Mucosa of gallbladder (tissue), 1 donor: ENCODE measurements at regions not wholly inside any gene's neighbourhood (a gene's known extent, or its start where the extent isn't known, plus 50 kb on each side); places are given as distances from the start of the nearest gene placed in this dataset.

ENCODE experiments used
- DNase-seq: peaks from one replicate; pipeline ENCODE4 v3.0.0-alpha.2; 2020; ENCODE audit warnings: low spot score
- donor health status: DM: no; HTN: no; CAD: no.

DNA sequence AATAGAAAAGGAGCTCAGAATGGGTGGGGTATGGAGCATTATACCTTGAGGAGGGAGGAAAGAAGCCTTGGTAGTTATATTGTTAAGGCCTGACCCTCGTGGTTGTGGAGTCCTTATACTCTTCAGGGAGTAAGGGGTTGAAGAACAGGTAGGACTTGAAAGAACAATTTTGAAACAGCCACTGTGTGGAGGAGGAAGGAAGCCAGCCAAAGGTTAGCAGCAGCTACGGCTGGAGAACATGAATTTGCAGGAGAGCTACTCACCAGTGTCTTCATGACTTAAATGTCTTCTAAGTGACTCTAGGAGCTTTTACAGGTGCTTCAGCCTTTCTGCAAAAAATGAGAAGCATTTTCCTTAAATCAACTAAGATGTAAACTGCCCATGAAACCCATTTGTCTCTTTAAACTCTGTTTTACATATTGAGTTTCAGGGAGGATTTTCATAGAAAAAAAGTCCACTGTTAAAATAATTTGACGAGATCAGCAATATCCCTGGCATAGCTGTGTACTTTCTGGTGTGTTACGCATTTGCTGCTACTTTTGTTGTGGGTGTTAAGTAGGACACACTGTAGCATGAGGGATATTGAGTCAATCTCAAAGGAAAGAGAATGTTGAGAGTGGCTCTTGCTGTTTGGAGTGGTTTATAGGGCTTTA is 110.6 kb upstream of the ELL2 start:
- DNase-seq = no peak

DNA sequence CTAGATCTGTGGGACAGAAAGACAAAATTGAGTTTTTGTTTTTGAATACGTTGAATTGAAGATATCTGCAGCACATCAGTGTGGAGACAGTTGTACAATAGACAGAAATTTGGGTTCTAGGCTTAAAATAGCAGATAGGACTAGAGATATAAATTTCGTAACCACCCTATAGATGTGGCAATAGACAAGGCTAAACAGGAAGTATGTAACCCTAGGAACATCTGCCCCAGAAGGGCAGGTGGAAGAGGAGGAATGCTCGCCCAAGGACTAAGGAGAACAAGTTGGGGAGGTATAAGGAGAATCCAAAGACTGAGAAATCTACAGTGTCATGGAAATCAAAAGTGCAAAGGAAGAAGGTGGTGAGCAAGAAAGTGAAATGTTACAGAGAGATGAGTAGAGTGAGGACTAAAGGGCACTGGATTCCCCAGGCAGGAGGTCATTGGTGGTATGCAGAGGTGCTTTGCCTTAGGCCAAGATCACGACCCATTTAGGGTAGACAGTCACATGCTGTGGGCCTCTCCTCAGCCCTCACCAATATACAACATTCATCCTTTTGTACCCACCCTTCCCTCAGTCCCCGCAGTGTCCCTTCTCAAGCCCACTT is 109.1 kb upstream of the ELL2 start:
- no peak for DNase-seq

DNA sequence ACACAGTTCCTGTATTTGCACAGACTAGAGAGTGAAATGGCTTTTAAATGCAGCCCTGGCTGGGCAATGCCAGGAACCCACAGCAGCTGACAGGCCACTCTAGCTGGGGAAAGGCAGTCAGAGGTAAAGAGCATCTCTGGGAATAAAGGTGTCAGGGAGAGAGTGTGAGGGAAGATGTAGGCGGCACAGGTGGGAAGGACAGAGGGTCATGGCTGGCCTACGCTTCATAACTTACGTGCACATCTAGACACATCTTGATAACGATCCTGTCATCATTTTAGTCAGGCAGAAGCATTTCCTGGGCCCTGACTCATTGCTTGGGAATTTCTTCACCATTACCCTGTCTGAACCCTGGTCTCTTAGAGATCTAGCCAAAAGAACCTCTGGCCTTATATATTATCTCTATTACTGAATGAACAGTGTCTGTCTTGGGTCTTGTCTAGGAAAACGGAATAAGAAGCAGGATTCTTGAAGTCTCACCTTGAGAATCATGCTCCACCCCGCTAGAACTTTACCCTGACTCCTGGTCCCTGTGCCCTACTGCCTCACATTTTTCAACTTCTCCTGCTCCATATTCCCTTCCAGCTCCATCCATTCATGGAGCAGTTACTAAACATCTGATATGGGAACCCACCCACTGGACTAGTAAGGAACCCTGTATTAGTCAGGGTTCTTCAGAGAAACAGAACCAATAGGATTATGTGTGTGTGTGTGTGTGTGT is 106.4 kb upstream of the ELL2 start:
- no peak for DNase-seq

DNA sequence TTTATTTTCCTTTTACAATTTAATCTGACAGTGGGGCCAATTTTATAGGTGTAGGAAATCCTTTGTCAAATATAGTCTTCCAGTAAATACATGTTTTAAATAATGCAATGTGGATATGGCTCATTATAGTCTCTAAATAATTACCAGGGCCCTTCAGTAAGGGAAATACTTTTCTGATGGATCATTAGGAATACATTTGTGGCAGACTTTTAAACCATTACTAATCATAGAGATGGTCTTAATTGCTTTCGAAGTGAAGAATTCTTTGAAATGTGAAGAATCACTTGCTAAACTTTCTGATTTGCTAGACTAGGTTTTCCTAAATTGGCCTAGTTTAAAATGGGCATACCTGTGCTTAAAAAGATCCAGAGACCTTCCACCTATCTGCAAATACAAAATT is 105.6 kb upstream of the ELL2 start:
- DNase-seq = no peak

DNA sequence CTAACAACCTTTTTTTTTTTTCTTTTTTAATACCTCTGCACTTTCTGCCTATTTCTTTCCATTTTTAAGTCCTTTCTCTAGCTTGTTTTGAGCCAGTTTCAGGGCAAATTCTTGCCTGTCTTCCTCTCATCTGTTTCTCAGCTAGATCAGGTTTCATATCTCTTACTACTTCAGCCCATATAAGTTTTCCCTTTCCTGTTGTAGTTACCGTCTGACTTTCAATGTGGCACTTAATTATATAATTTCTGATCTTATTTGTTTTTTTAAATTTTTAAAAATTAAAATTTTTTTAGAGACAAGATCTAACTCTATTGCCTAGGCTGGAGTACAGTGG is 104.7 kb upstream of the ELL2 start:
- DNase-seq = no peak

DNA sequence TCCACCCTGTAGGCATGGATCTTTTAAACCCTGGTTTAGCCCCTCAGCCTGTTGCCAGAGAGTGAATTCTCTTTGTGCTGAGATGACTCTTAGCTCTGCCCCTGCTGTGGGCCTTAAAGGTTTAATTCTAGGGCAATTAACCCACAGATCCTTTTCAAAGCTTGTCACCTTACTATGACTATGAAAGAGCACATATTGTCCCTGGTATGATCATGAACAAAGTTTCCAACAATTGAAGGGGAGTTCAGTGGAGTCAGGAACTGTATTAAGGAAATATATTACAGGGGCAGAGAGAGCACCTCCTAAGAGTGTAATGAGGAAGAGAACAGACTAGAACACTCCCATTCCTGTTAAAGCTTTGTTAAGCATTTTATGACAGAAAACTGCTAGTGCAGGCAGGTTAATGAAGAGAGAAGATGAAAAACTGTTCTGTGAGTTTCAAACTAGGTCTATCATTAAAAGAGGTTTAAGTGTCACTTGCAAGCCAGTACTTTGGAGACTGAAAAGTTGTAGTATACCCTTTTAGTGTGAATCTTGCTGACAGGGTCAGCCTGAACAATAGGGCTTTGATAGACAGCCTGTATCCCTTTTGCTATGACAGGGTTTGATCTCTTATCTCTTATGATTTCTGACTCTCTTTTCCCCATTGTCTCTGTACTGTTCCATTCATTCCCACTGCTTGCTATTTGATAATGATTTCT is 104.2 kb upstream of the ELL2 start:
- DNase-seq = no peak

DNA sequence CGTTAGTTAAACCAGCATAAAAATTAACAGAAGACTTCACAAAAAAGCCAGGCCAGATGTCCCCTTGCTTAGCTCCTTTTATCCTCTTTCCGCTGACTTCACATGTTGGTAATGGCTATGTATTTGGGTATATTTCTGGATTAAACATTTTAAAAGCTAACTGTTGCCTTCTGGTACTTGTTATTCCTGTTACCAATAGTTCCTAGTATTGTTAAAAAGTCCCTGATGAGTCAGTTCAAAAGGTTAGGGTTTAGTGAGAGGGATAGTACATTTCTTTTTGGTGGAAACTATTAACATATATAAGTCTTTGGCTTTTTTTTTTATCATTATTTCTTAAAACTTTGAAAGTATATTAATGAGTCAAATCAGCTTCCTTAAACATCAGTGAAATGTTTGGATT is 103.2 kb upstream of the ELL2 start:
- DNase-seq = no peak

DNA sequence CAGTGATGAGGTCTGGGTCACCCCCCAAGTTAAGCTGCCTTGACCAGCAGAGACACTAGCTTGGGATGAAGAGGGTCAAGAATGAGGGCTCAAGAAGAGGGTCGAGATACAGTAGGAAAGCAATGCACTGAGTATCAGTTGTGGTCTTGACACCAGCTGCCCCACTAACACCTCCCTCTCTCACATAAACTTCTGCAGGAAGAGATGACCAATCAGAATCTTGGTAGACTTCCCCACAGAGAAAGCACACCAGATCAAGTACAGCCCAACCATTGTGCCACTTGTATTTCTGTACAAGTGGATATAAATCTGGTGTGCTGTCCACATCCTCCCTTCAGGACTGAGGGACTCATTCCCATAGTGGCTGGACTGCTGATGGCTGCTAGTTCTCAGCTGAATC is 101.2 kb upstream of the ELL2 start:
- DNase-seq = no peak

DNA sequence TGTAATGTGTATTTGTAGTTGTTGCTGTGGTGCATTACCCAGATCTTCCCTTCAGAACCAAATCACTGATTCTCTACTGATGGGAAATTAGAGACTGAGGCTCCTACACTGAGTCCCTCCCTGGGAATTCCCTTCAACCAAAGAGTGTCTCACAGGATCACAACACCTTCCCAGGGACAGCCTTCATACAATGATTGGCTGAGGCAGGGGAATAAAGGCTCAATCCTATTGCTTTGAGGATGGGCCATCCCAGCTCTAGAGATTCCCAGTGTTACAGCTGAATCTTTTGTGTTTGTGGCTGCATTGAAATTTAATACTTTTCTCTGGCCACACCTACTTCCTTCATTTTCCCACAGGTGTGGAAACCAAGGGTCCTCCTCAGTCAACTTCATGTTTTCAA is 96.4 kb upstream of the ELL2 start:
- no peak for DNase-seq

DNA sequence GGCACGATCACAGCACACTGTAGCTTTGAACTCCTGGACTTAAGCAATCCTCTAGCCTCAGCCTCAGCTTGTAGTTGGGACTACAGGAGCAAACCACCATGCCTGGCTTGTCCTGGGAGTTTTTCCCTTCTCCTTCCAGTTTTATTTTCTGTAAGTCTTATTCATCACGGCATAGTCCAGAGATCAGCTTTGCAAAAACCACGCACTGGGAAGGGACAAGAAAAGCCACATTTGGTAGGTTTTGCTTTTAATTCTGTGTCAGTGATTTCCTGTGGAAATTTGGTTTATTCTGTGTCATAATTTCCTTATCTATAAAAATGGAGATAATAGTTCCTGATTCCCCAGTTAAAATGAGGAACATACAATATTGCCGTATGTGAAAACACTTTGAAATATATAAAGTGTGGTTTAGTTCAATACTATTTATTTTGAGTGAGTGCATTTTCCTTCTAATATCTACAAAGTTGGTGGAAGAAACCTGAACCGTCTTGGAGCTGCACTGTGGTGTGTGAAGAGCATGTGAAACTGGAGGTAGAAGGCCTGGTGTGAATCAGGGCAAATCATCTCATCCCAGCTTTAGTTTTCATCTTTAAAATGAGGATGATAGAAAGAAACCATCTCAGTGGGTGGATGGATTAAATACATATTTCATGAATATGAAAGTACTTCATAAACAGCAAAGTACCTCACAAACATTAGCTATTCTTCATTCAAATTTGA is 92.8 kb upstream of the ELL2 start:
- DNase-seq = no peak

DNA sequence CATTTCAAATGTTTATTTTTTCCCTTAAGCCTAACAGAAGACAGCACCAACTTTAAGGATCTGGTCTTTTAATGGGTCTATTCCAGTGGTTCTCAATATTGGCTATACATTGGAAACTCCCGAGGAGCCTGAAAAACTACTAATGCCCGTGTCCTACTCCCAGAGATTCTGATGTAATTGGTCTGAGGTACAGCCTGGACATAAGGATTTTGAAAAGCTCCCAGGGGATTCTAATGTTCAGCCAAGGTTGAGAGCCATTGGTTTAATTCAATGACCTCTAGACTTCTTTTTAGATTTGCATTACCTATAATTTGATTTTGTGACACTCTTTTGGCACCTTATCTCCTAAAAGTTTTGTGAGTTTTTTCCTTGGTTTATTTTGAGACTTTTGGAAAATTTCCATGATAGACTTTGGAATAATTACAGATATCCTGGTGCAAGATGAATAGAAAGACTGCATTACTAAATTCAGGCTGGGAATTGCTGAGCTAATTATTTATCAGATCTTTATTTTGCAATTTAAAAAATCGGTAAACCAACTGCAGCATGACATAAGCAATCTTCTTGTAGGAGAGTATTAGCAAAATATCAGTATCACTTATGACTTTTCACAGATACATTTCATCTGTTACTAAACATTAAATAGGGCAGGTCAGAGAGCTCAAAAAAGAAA is 91.5 kb upstream of the ELL2 start:
- DNase-seq = no peak

DNA sequence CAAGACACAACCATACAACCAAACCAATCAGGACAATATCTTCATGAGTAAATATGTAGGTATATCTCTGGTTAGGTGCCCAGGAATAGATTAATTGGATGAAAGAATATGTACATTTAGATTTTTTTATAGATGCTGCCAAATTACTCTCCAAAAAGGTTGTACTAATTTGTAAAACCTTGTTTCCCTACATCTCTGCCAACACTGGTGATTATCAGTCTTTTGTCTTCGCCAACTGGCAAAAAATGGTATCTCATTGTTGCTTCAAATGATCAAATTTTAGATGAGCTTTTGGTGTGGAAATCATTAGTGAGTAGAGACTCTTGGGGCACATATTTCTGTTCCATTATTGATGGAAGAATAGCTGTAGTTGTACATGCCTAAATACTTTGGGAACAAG is 90.7 kb upstream of the ELL2 start:
- DNase-seq = no peak

DNA sequence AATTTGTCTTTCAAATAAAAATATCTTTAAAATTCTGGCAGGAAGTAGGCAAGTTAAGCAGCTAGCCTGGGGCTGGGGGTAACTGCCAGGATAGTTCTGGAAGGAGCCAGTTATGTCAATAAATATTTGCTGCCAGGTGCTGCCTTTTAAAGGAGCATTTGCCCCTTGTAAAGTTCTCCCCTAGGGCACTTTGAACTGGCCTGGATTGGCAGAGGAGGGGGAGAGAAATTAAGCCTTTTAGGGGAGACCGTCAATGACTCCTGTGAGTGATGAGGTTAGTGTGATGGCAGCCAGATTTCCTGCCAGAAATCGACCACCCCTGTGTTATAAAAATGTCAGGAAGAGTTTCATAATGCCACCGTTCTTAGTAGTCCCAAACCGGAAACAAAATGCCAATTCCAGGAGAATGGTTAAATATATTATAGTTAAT is 89.8 kb upstream of the ELL2 start:
- DNase-seq = no peak

DNA sequence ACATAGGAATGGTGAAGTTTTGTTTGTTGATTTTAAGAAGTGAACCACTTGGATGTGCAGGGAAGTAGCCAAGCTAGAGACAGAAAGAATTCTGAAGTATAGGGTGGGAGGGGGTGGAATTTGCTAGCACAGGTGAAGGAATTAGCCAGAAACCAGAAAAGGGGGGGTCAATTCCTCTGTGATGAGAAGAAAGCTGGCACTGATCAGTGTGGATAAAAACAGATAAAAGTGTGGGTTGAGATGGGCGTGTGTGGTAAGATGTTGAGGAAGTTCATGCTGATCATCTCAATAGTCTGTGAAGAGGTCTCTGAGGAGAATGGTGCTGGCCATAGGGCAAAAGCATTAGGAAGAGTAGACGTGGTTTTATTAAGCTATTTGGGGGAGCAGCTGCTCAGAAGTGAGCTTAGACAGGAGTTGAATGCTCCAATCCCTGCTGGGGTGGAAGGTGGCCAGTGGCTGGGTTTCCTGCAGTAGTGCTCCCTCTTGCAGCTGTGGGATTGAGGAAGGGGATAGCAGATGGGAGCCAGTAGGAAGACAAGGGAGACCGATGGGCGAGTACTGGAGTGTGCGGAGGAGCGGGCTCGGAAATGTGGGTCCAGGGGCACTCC is 88.7 kb upstream of the ELL2 start:
- DNase-seq = no peak

DNA sequence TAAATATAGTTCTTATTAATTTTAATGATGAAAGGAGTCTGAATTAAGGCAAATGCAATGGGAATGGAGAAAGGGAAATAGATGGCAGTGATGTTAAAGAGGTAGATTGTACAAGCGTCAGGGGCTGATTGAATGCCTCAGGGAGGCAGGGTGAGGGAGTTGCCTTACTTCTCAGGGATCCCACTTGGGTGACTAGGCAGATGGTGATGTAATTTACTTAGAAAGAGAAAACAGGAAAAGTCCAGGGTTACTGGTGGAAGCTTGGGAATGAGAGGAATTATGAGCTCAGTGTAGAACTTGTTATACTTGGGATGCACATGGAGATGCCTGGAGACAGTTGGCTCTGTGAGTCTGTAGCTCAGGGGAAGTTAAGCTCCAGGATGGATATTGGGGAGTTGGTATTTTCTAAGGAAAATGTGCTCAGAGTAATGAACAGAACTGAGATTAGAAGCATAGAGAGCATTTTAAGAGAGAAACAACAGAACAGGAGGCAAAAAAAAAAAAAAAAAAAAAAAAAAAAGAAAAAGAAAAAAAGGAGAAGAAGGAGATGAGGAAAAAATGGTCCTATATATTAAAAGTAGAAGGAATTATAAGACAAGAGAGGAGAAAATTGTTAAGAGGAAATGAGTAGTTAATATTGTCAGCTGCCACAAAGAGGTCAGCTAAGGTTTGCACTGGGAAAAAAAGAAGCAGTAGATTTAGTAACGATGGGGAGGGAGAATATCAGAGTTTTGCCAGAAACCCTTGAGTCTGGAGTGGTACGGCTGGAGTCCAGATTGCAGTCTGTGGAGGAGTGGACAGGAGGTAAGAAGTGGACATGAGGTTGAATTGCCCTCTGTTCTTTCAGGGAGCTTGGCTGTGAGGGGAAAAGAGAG is 88.0 kb upstream of the ELL2 start:
- no peak for DNase-seq

DNA sequence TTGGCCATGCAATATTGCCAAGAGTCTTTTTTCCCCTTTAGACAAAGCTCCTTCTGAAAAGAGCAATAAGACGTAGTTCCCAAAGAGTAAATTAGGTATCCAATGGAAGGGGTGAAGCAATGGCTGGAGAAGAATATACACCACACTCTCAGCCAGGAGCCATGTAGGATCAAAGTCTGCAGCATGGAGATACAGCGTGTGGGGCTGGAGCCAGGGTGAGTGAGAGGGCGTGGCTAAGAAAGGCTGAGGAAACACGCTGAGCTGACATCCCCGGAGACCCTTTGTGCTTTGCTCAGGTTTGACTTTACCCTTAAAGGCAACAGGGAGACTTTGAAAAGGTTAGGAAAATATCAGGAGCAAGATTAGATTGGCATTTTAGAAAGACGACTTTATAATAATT is 87.1 kb upstream of the ELL2 start:
- DNase-seq = peak; percentile 36

DNA sequence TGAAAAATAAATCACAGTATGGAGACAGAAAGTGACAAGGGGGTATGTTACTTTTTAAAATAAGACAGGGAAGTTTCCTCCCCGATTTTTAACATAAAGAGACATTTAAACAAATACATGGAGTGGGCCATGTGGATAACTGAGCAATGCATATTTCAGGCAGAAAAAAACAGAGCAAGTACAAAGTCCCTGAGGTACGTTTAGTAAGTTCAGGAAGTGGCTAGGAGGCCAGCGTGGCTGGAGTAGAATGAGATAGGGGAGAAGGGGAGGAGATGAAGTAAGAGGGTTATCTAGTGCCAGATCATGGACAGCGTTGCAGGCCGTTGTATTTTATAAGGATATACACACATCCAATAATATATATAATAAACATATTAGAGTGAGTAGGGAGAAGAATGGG is 84.2 kb upstream of the ELL2 start:
- no peak for DNase-seq

DNA sequence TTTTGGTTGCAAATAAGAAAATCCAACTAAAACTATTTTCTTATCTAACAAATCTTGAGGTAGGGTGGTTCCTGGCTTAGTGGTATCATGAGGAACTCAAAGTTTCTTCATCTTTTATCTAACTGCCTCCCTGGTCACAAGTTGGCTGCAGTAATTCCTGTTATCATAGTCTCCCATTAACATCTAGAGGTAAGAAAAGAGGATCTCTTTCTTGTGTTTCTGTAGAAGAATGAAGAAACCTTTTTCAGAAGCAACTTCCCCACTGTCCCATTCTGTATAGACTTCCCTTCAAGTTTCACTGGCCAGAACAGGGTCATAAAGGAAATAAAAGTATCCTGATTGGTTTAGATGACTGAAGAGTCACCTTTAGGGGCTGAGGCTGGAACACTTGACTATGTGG is 81.8 kb upstream of the ELL2 start:
- DNase-seq = no peak

DNA sequence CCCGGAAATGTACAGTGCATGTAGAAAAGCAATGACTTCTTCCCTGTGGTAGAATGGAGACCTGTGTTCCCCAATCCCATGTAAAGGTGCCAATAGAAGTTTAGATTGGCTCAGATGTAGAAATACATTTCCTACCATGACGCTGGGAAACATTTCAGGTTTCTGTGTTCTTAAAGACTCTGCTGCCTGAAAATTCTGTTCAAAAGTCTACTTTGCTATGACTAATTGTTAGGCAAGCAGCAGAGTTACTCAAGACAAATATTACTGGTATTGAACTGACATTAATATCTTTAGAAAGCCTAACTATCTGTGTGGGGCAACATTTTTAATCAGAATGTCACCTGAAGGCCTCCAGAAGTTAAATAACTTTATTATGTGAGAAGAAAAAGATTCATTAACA is 75.5 kb upstream of the ELL2 start:
- DNase-seq = no peak

DNA sequence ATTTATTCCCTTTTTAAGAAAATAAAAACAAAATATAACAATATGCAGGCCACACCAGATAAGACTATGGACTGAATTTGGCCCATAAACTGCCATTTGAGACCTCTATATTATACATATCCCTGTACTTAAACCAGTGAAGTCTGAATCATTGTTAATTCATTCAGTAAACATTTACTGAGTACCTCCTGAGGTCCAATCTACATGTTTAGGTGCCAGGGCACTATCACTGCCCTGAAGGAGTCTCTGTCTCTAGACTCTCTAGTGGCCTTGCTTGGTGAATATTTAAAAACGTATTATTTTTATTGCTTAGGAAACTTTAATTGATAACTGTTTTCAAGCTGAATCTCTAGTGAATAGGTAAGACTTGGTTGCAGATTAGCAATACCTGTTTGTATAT is 74.7 kb upstream of the ELL2 start:
- no peak for DNase-seq
